Type B pancreatic cell (in vitro differentiated cells): ENCODE measurements at regions not wholly inside any gene's neighbourhood (a gene's known extent, or its start where the extent isn't known, plus 50 kb on each side); places are given as distances from the start of the nearest gene placed in this dataset.
A peak's percentile ranks its signal among the peaks of the same experiment; 100 is the strongest.
"Not testable (repeated sequence)": the region's sequence is repeated elsewhere in the genome, so short reads cannot be mapped to it uniquely, and the experiment has no call there.

Experiments
- DNase-seq: peaks from one replicate; pipeline ENCODE4 v3.0.0; 2021; ENCODE audit warnings: mixed read lengths; ENCODE audit not compliant: unreplicated experiment; ENCODE audit errors: extremely low spot score
- H3K27ac Mint-ChIP-seq: 2 replicates; pipeline ENCODE4 v1.8.0; 2021; ENCODE audit warnings: mild to moderate bottlenecking, mixed read lengths
- H3K27me3 Mint-ChIP-seq: 2 replicates; pipeline ENCODE4 v1.8.0; 2021; ENCODE audit warnings: mixed read lengths
- H3K36me3 Mint-ChIP-seq: 2 replicates; pipeline ENCODE4 v1.8.0; 2021; ENCODE audit warnings: mixed read lengths
- H3K4me1 Mint-ChIP-seq: one replicate; pipeline ENCODE4 v1.8.0; 2021; ENCODE audit warnings: mixed read lengths; ENCODE audit not compliant: unreplicated experiment
- H3K4me3 Mint-ChIP-seq: 2 replicates; pipeline ENCODE4 v1.8.0; 2021; ENCODE audit warnings: mild to moderate bottlenecking, mixed read lengths
- H3K9me3 Mint-ChIP-seq: 2 replicates; pipeline ENCODE4 v1.8.0; 2021; ENCODE audit warnings: mixed read lengths
- TF ChIP-seq, protein P1 (sequence below): fragments of 200-600 bp; sonication (generic); conservative IDR thresholded peaks from 2 replicates; pipeline ENCODE4 v1.5.0; 2021; ENCODE audit warnings: antibody characterized with exemption, mild to moderate bottlenecking

DNA sequence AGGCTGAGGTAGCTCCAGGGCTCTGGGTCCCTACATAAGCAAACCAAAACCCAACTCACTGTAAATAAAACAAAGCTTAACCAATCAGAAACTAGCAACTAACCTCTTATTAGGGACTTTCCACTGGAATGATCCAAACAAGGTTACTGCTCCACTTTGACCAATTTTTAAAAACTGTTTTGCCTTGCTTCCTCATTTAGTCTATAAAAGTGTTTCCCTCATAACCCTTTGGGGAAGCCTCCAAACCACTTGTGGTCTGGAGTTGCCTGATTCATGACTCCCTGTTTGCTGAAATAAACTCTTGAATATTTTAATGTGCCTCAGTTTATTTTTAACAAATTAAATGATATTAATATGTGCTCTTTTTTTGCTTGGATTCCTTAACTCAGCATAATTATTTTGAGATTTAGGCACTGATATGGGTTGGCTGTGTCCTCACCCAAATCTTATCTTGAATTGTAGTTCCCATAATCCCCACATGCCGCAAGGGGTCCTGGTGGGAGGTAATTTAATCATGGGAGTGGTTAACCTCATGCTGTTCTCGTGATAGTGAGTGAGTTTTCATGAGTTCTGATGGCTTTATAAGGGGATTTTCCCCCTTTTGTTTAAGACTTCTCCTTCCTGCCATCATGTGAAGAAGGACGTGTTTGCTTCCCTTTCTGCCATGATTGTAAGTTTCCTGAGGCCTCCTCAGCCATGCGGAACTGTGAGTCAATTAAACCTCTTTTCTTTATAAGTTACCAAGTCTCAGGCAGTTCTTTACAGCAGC lies 90.6 kb downstream of the CD200R1L start:
- peaks cover 6% of the 10 kb centered on the region for H3K36me3 Mint-ChIP-seq
- H3K4me1 Mint-ChIP-seq: peaks cover 11% of the 10 kb centered on the region
- no peak for DNase-seq
- TF ChIP-seq, protein P1, sequence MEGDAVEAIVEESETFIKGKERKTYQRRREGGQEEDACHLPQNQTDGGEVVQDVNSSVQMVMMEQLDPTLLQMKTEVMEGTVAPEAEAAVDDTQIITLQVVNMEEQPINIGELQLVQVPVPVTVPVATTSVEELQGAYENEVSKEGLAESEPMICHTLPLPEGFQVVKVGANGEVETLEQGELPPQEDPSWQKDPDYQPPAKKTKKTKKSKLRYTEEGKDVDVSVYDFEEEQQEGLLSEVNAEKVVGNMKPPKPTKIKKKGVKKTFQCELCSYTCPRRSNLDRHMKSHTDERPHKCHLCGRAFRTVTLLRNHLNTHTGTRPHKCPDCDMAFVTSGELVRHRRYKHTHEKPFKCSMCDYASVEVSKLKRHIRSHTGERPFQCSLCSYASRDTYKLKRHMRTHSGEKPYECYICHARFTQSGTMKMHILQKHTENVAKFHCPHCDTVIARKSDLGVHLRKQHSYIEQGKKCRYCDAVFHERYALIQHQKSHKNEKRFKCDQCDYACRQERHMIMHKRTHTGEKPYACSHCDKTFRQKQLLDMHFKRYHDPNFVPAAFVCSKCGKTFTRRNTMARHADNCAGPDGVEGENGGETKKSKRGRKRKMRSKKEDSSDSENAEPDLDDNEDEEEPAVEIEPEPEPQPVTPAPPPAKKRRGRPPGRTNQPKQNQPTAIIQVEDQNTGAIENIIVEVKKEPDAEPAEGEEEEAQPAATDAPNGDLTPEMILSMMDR: no peak
- H3K27me3 Mint-ChIP-seq: no peaks in the 10 kb centered on the region
- H3K9me3 Mint-ChIP-seq: peaks cover 8% of the 10 kb centered on the region
- no peak overlapping the region for H3K27ac Mint-ChIP-seq
- H3K4me3 Mint-ChIP-seq: no peak overlapping the region

DNA sequence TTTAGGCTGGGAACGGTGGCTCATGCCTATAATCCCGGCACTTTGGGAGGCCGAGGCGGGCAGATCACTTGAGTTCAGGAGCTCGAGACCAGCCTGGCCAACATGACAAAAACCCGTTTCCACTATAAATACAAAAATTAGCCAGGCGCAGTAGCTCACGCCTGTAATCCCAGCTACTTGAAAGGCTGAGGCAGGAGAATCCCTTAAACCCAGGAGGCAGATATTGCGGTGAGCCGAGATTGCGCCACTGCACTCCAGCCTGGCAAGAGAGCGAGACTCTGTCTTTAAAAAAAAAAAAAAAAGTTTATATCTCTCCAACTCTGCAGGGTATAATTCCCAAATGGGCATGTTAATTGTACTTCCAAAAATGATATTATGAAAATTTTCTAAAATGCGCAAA lies 91.6 kb downstream of the CD200R1L start:
- H3K4me3 Mint-ChIP-seq, DNase-seq, H3K27ac Mint-ChIP-seq, H3K27me3 Mint-ChIP-seq, H3K9me3 Mint-ChIP-seq, H3K36me3 Mint-ChIP-seq: not testable (repeated sequence)
- peaks cover 13% of the 10 kb centered on the region for H3K4me1 Mint-ChIP-seq

DNA sequence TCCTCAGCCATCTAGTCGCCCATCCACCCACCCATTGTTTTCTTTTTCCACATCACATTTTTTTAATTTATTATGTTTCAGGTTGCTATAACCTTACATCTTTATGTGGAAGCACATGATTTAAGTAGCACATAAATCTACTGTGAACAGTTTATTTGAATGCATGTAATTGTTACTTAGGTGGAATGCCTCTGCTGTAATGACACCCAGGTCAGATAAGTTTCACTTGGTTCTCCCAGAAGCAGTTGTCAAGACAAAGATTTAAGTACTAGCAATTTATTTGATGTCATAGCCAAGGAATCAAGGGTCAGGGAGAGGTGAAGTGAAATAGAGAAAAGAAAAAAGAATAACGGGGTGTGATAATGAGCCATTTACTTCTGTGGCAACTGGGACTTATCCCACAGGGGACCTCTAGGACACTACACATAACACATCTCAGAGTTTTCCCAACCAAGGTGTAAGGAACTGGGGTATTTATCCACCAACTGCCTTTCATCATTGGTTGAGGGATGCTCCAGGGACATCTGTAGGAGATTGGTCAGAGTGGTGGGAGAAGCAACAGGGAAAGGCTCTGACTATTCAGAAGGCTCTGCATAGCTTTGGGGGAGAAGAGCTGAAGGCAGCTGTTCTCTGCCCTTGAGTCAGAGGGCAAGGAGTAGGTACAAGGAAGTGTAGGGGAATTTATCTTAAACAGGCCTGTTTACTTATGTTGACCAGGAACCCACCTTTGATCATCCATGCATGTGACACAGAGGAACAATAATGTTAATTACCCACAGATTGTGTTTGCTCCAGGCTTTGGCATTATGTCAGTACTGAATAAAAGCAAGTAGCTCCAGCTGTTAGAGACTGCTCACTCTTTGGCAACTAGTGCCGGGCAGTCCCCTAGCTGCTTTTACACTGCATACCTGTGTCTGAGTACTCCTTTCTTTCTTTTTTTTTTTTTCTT lies 94.8 kb downstream of the CD200R1L start:
- DNase-seq: no peak
- peaks cover 30% of the 10 kb centered on the region for H3K4me1 Mint-ChIP-seq
- H3K9me3 Mint-ChIP-seq: peaks cover 8% of the 10 kb centered on the region
- H3K27me3 Mint-ChIP-seq: no peaks in the 10 kb centered on the region
- peaks cover 6% of the 10 kb centered on the region for H3K36me3 Mint-ChIP-seq
- H3K27ac Mint-ChIP-seq: peak overlapping the region; percentile 91
- peak overlapping the region; percentile 57 for H3K4me3 Mint-ChIP-seq
- TF ChIP-seq, protein P1: no peak

DNA sequence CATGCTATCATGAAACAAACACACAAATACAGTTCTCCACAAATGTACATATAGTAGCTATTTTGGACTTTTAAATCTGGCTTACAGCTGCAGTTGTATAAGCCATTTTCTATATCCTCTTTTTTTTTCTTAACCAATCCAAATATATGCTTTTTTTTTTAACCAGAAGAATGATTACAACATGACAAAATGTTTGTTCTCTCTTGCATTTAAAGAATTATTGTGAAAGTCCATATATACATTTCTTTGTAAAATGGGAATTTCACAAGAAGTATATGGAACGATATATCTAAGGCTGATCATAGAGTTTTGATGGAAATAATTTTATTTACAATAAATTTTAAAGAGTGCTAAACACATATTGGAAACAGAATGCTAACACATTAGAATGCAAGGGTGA lies 95.6 kb downstream of the CD200R1L start:
- Mint-ChIP-seq H3K9me3 (peaks cover 8% of the 10 kb centered on the region), H3K27me3 (no peaks in the 10 kb centered on the region), H3K4me1 (peaks cover 35% of the 10 kb centered on the region), H3K4me3 (no peak overlapping the region), H3K36me3 (peaks cover 6% of the 10 kb centered on the region), H3K27ac (peak overlapping the region; percentile 91)
- no peak for DNase-seq
- TF ChIP-seq, protein P1: no peak

DNA sequence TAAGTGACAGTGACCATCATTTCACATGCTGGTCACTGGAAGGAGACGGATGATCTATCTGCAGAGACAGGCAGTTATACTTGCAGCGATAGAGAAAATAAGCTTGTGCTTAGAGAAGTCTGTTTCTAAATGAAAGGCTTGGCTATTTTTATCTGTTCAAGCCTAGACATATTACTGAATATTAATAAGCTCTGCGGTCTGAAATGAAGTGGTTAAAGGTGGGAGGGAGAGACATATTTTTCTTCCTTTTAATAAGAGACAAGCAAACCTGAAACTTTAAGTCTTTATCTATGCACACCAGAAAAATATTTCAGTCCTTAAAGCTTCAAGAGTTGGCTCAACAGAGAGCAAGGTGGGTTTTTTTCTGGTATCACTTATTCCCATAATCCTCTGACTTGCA lies 99.0 kb downstream of the CD200R1L start:
- Mint-ChIP-seq H3K36me3 (peaks cover 6% of the 10 kb centered on the region), H3K27ac (peak overlapping the region; percentile 47), H3K4me3 (peak overlapping the region; percentile 32), H3K4me1 (peaks cover 44% of the 10 kb centered on the region), H3K27me3 (no peaks in the 10 kb centered on the region), H3K9me3 (peaks cover 8% of the 10 kb centered on the region)
- TF ChIP-seq, protein P1: no peak
- DNase-seq: no peak
